Fibroblast of lung (primary cell): ENCODE measurements at regions not wholly inside any gene's neighbourhood (a gene's known extent, or its start where the extent isn't known, plus 50 kb on each side); places are given as distances from the start of the nearest gene placed in this dataset.

Experiments
- DNase-seq, 2 donors: peaks; one replicate each; pipeline versions ENCODE4 v3.0.0 to v3.0.0-alpha.2; 2010; ENCODE audit warnings: low read depth in 2 of 2
- H2AFZ ChIP-seq: 2 replicates; pipeline ENCODE4 v1.5.1; 2012; ENCODE audit warnings: low read length, control low read depth, inconsistent platforms
- H3K27ac ChIP-seq: 2 replicates; pipeline ENCODE4 v1.5.1; 2011; ENCODE audit warnings: low read length, control low read depth; ENCODE audit not compliant: insufficient read depth
- H3K27me3 ChIP-seq: 2 replicates; pipeline ENCODE4 v1.5.1; 2011; ENCODE audit warnings: mild to moderate bottlenecking, low read length; ENCODE audit not compliant: control insufficient read depth, insufficient read depth
- H3K36me3 ChIP-seq: 2 replicates; pipeline ENCODE4 v1.5.1; 2011; ENCODE audit warnings: low read length; ENCODE audit not compliant: control insufficient read depth, insufficient read depth
- H3K4me1 ChIP-seq: 2 replicates; pipeline ENCODE4 v1.5.1; 2011; ENCODE audit warnings: low read length; ENCODE audit not compliant: control insufficient read depth, insufficient read depth; ENCODE audit errors: extremely low read depth
- H3K4me2 ChIP-seq: 2 replicates; pipeline ENCODE4 v1.5.1; 2011; ENCODE audit warnings: low read length, control low read depth; ENCODE audit not compliant: insufficient read depth; ENCODE audit errors: extremely low read depth
- H3K4me3 ChIP-seq, 4 experiments: fragments of 200-600 bp in 1 of 4; sonication (generic) in 1 of 4; replicated peaks in 1 of 4; 2 replicates each; pipeline ENCODE4 v1.5.1; 2011 to 2016; ENCODE audit warnings: low read length in 4 of 4, low read depth in 3 of 4, mild to moderate bottlenecking in 3 of 4, control low read depth in 2 of 4, inconsistent platforms in 1 of 4, mixed read lengths in 1 of 4; ENCODE audit not compliant: insufficient read depth in 1 of 4; ENCODE audit errors: control extremely low read depth in 1 of 4
- H3K79me2 ChIP-seq: 2 replicates; pipeline ENCODE4 v1.5.1; 2012; ENCODE audit warnings: mild to moderate bottlenecking, low read length, inconsistent platforms; ENCODE audit not compliant: control insufficient read depth, insufficient read depth
- H3K9ac ChIP-seq: 2 replicates; pipeline ENCODE4 v1.5.1; 2011; ENCODE audit warnings: mild to moderate bottlenecking, low read length, control low read depth; ENCODE audit not compliant: insufficient read depth
- H3K9me3 ChIP-seq: 2 replicates; pipeline ENCODE4 v1.5.1; 2012; ENCODE audit warnings: low read depth, low read length; ENCODE audit not compliant: control insufficient read depth, insufficient read depth
- H4K20me1 ChIP-seq: 2 replicates; pipeline ENCODE4 v1.5.1; 2011; ENCODE audit warnings: low read length; ENCODE audit not compliant: control insufficient read depth, insufficient read depth; ENCODE audit errors: extremely low read depth
- EZH2 ChIP-seq: IDR thresholded peaks from 2 replicates; pipeline ENCODE4 v1.5.1; 2012; ENCODE audit warnings: low read length, control low read depth, mild to moderate bottlenecking; ENCODE audit errors: missing control alignments
- TF ChIP-seq, protein P1 (sequence below), 2 donors: IDR thresholded peaks in 1 of 2; conservative IDR thresholded peaks in 1 of 2; 1 replicate in 1 of 2; 2 replicates in 1 of 2; pipeline ENCODE4 v1.5.1; 2011 to 2012; ENCODE audit warnings: low read length in 2 of 2, control low read depth in 1 of 2, inconsistent platforms in 1 of 2, low read depth in 1 of 2, mild to moderate bottlenecking in 1 of 2

DNA sequence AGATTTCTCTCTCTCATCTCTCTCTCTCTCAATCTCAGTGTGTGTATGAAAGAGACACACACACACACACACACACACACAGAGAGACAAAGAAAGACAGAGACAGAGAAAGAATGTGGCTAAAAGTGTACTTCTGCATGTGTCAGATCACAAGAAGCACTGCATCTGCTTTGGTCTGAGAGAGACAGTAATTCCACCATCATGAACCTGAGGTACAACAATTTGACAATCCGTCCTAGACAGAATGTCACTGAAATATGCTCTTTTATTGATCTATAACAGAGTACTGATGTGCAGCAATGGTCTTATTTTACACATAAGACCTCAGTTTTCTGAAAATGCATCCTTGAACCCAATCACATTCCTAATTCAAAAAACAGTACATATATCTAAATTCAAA lies 576.2 kb upstream of the SMIM31 start:
- H3K36me3 ChIP-seq = no peaks in the 10 kb centered on the region
- no peak overlapping the region for H3K4me2 ChIP-seq
- H4K20me1 ChIP-seq = no peaks in the 10 kb centered on the region
- no peak overlapping the region for H3K4me3 ChIP-seq
- H3K4me1 ChIP-seq = no peaks in the 10 kb centered on the region
- no peaks in the 10 kb centered on the region for H3K79me2 ChIP-seq
- H3K9me3 ChIP-seq = no peaks in the 10 kb centered on the region
- H3K27ac ChIP-seq = no peak overlapping the region
- H2AFZ ChIP-seq = no peak overlapping the region
- TF ChIP-seq, protein P1, sequence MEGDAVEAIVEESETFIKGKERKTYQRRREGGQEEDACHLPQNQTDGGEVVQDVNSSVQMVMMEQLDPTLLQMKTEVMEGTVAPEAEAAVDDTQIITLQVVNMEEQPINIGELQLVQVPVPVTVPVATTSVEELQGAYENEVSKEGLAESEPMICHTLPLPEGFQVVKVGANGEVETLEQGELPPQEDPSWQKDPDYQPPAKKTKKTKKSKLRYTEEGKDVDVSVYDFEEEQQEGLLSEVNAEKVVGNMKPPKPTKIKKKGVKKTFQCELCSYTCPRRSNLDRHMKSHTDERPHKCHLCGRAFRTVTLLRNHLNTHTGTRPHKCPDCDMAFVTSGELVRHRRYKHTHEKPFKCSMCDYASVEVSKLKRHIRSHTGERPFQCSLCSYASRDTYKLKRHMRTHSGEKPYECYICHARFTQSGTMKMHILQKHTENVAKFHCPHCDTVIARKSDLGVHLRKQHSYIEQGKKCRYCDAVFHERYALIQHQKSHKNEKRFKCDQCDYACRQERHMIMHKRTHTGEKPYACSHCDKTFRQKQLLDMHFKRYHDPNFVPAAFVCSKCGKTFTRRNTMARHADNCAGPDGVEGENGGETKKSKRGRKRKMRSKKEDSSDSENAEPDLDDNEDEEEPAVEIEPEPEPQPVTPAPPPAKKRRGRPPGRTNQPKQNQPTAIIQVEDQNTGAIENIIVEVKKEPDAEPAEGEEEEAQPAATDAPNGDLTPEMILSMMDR (conservative IDR thresholded peaks at IDR 0.05 in 1 of 2, IDR thresholded peaks at IDR 0.05 in 1 of 2; ENCODE audit: low read depth in 1 of 2, low read length in 2 of 2) = no peak
- no peak for TF ChIP-seq EZH2
- H3K9ac ChIP-seq = no peak overlapping the region
- H3K27me3 ChIP-seq = no peaks in the 10 kb centered on the region
- DNase-seq = no peak

DNA sequence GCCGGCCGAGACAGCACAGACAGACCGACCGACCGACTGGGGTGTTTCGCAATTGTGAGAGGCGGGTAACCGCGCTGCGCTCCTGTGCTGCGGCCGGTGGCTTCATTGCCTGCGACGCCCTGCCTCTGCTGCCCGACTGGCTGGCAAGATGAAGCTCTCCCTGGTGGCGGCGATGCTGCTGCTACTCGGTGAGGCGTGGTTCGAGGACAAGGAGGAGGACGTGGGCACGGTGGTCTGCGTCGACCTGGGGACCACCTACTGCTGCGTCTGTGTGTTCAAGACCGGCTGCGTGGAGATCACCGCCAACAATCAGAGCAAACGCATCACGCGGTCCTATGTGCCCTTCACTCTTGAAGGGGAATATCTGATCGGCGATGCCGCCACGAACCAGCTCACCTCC lies 565.7 kb upstream of the SMIM31 start:
- Histone ChIP-seq H4K20me1 (no peaks in the 10 kb centered on the region), H3K27me3 (no peaks in the 10 kb centered on the region), H3K9me3 (no peaks in the 10 kb centered on the region), H3K79me2 (no peaks in the 10 kb centered on the region), H3K4me2 (no peak overlapping the region), H3K9ac (no peak overlapping the region), H3K4me1 (no peaks in the 10 kb centered on the region), H3K36me3 (no peaks in the 10 kb centered on the region), H2AFZ (no peak overlapping the region), H3K4me3 (no peak overlapping the region), H3K27ac (no peak overlapping the region)
- DNase-seq = no peak
- TF ChIP-seq, protein P1 (conservative IDR thresholded peaks at IDR 0.05 in 1 of 2, IDR thresholded peaks at IDR 0.05 in 1 of 2; ENCODE audit: low read depth in 1 of 2, low read length in 2 of 2) = no peak
- no peak for TF ChIP-seq EZH2

DNA sequence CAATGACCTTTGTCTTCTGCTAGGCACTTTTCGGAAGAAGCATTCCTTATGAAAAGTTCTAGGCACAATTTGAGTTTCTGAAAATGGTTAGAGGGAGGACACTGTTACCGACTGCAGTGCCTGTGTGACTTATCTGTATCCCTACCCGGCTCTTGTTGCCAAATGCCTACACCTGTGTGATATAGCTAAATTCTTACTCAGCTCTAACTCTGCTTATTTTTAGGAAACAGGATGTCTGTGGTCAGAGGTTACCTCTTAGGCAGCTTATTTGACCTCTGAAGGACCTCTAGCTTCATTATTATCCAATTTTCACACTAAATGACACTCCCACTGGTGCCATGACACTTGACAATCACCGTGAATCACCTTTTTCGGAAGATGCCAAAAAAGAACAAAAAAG lies 561.1 kb upstream of the SMIM31 start:
- DNase-seq = no peak
- no peak overlapping the region for H3K27ac ChIP-seq
- no peak overlapping the region for H2AFZ ChIP-seq
- no peaks in the 10 kb centered on the region for H3K27me3 ChIP-seq
- H3K9me3 ChIP-seq = no peaks in the 10 kb centered on the region
- H3K79me2 ChIP-seq = no peaks in the 10 kb centered on the region
- no peak overlapping the region for H3K4me3 ChIP-seq
- H3K36me3 ChIP-seq = no peaks in the 10 kb centered on the region
- no peaks in the 10 kb centered on the region for H3K4me1 ChIP-seq
- TF ChIP-seq, protein P1 (conservative IDR thresholded peaks at IDR 0.05 in 1 of 2, IDR thresholded peaks at IDR 0.05 in 1 of 2; ENCODE audit: low read depth in 1 of 2, low read length in 2 of 2) = no peak
- no peak for TF ChIP-seq EZH2
- no peak overlapping the region for H3K4me2 ChIP-seq
- no peaks in the 10 kb centered on the region for H4K20me1 ChIP-seq
- H3K9ac ChIP-seq = no peak overlapping the region
